SW480 (cell line): ENCODE measurements at regions not wholly inside any gene's neighbourhood (a gene's known extent, or its start where the extent isn't known, plus 50 kb on each side); places are given as distances from the start of the nearest gene placed in this dataset.

Experiments
- DNase-seq: peaks from one replicate; pipeline ENCODE4 v3.0.0-alpha.2; 2016; ENCODE audit warnings: low spot score

- no peak for DNase-seq
These were observed 95.3 kb upstream of the ADO start for GRCh38 chr10:62709200-62709599.

GRCh38 chr10:62710182-62710581 lies 94.3 kb upstream of the ADO start:
- DNase-seq: no peak

GRCh38 chr10:62715383-62715782 lies 89.1 kb upstream of the ADO start:
- DNase-seq: no peak

GRCh38 chr10:62718585-62718984 lies 85.9 kb upstream of the ADO start:
- no peak for DNase-seq

- no peak for DNase-seq
These were observed 85.5 kb upstream of the ADO start for GRCh38 chr10:62719061-62719460.

- DNase-seq: no peak
These were observed 82.8 kb upstream of the ADO start for GRCh38 chr10:62721687-62722086.

GRCh38 chr10:62723375-62723774 lies 81.1 kb upstream of the ADO start:
- DNase-seq: no peak

- no peak for DNase-seq
These were observed 80.1 kb upstream of the ADO start for GRCh38 chr10:62724465-62724864.

- DNase-seq: no peak
These were observed 78.4 kb upstream of the ADO start for GRCh38 chr10:62726142-62726541.

- DNase-seq: no peak
These were observed 77.9 kb upstream of the ADO start for GRCh38 chr10:62726638-62727037.

- no peak for DNase-seq
These were observed 76.6 kb upstream of the ADO start for GRCh38 chr10:62727934-62728333.

- DNase-seq: no peak
These were observed 76.0 kb upstream of the ADO start for GRCh38 chr10:62728479-62728878.

- peak; percentile 73 for DNase-seq
These were observed 71.5 kb upstream of the ADO start for GRCh38 chr10:62732841-62733653.

- DNase-seq: no peak
These were observed 70.7 kb upstream of the ADO start for GRCh38 chr10:62733654-62734293.

- DNase-seq: no peak
These were observed 69.6 kb upstream of the ADO start for GRCh38 chr10:62734781-62735463.

- DNase-seq: peak; percentile 4
These were observed 68.9 kb upstream of the ADO start for GRCh38 chr10:62735464-62736167.

- DNase-seq: no peak
These were observed 68.4 kb upstream of the ADO start for GRCh38 chr10:62736168-62736546.

GRCh38 chr10:62738916-62739315 lies 65.6 kb upstream of the ADO start:
- DNase-seq: no peak

- no peak for DNase-seq
These were observed 63.4 kb upstream of the ADO start for GRCh38 chr10:62740885-62741745.

GRCh38 chr10:62741996-62742395 lies 62.5 kb upstream of the ADO start:
- no peak for DNase-seq

- no peak for DNase-seq
These were observed 61.9 kb upstream of the ADO start for GRCh38 chr10:62742536-62743061.
